ENCODE measurements at regions not wholly inside any gene's neighbourhood (a gene's known extent, or its start where the extent isn't known, plus 50 kb on each side); places are given as distances from the start of the nearest gene placed in this dataset.

GRCh38 chr6:151679941-151680340 is 127.5 kb upstream of the ESR1 start:
- Histone ChIP-seq H3K27ac (ENCODE audit: low read depth, low read length) (no peak overlapping the region), H3K4me2 (ENCODE audit: low read depth, low read length, poor library complexity, severe bottlenecking) (no peak overlapping the region), H2AFZ (ENCODE audit: low read depth, low read length, severe bottlenecking) (no peak overlapping the region), H3K9ac (ENCODE audit: low read length) (no peak overlapping the region), H3F3A (ENCODE audit: insufficient read depth) (no peaks in the 10 kb centered on the region), H3K79me2 (ENCODE audit: insufficient read depth, low read length) (no peaks in the 10 kb centered on the region), H3K4me3 (ENCODE audit: insufficient read depth, low read length, poor library complexity, severe bottlenecking) (no peak overlapping the region), H4K20me1 (ENCODE audit: low read depth, low read length) (no peaks in the 10 kb centered on the region), H3K9me3 (ENCODE audit: insufficient read depth, low read length) (no peaks in the 10 kb centered on the region), H3K36me3 (ENCODE audit: low read length) (no peaks in the 10 kb centered on the region), H3K9me2 (replicated peaks; ENCODE audit: insufficient read depth, low read length) (no peaks in the 10 kb centered on the region), H3K27me3 (ENCODE audit: low read length) (no peaks in the 10 kb centered on the region)
- TF ChIP-seq CTCF (IDR thresholded peaks at IDR 0.05; ENCODE audit: insufficient read depth, low read length, poor library complexity, severe bottlenecking) (no peak), EZH2phosphoT487 (conservative IDR thresholded peaks at IDR 0.05; ENCODE audit: low read length) (no peak)

- Histone ChIP-seq H3K9me2 (replicated peaks; ENCODE audit: insufficient read depth, low read length) (no peaks in the 10 kb centered on the region), H3K79me2 (ENCODE audit: insufficient read depth, low read length) (no peaks in the 10 kb centered on the region), H4K20me1 (ENCODE audit: low read depth, low read length) (no peaks in the 10 kb centered on the region), H3K9ac (ENCODE audit: low read length) (no peak overlapping the region), H3K4me3 (ENCODE audit: insufficient read depth, low read length, poor library complexity, severe bottlenecking) (no peak overlapping the region), H3K36me3 (ENCODE audit: low read length) (no peaks in the 10 kb centered on the region), H3K27me3 (ENCODE audit: low read length) (no peaks in the 10 kb centered on the region), H2AFZ (ENCODE audit: low read depth, low read length, severe bottlenecking) (no peak overlapping the region), H3K9me3 (ENCODE audit: insufficient read depth, low read length) (no peaks in the 10 kb centered on the region), H3K4me2 (ENCODE audit: low read depth, low read length, poor library complexity, severe bottlenecking) (no peak overlapping the region), H3F3A (ENCODE audit: insufficient read depth) (no peaks in the 10 kb centered on the region), H3K27ac (ENCODE audit: low read depth, low read length) (no peak overlapping the region)
- TF ChIP-seq CTCF (IDR thresholded peaks at IDR 0.05; ENCODE audit: insufficient read depth, low read length, poor library complexity, severe bottlenecking) (no peak), EZH2phosphoT487 (conservative IDR thresholded peaks at IDR 0.05; ENCODE audit: low read length) (no peak)
These were observed 126.5 kb upstream of the ESR1 start for GRCh38 chr6:151680846-151681432.

GRCh38 chr6:151681433-151682059 is 125.9 kb upstream of the ESR1 start:
- no peak for TF ChIP-seq EZH2phosphoT487 (conservative IDR thresholded peaks at IDR 0.05; ENCODE audit: low read length)
- TF ChIP-seq CTCF (IDR thresholded peaks at IDR 0.05; ENCODE audit: insufficient read depth, low read length, poor library complexity, severe bottlenecking) = no peak
- H3K4me3 ChIP-seq (ENCODE audit: insufficient read depth, low read length, poor library complexity, severe bottlenecking) = no peak overlapping the region
- no peak overlapping the region for H3K4me2 ChIP-seq (ENCODE audit: low read depth, low read length, poor library complexity, severe bottlenecking)
- no peaks in the 10 kb centered on the region for H3F3A ChIP-seq (ENCODE audit: insufficient read depth)
- no peaks in the 10 kb centered on the region for H3K36me3 ChIP-seq (ENCODE audit: low read length)
- H3K9ac ChIP-seq (ENCODE audit: low read length) = no peak overlapping the region
- no peaks in the 10 kb centered on the region for H3K79me2 ChIP-seq (ENCODE audit: insufficient read depth, low read length)
- H3K27me3 ChIP-seq (ENCODE audit: low read length) = no peaks in the 10 kb centered on the region
- no peaks in the 10 kb centered on the region for H3K9me3 ChIP-seq (ENCODE audit: insufficient read depth, low read length)
- H3K27ac ChIP-seq (ENCODE audit: low read depth, low read length) = no peak overlapping the region
- no peak overlapping the region for H2AFZ ChIP-seq (ENCODE audit: low read depth, low read length, severe bottlenecking)
- no peaks in the 10 kb centered on the region for H4K20me1 ChIP-seq (ENCODE audit: low read depth, low read length)
- no peaks in the 10 kb centered on the region for H3K9me2 ChIP-seq (replicated peaks; ENCODE audit: insufficient read depth, low read length)

Data from SU-DHL-6 (cell line).